Stimulated activated CD4-positive, alpha-beta T cell treated with anti-CD3 and anti-CD28 coated beads, Interleukin-2, amount 100 ng/mL, for 48 hours (primary cell): ENCODE measurements at regions not wholly inside any gene's neighbourhood (a gene's known extent, or its start where the extent isn't known, plus 50 kb on each side); places are given as distances from the start of the nearest gene placed in this dataset.

Experiments used
- DNase-seq, 2 donors: peaks; one replicate each; pipeline ENCODE4 v3.0.0-alpha.2; 2020

- DNase-seq, result no peak
These were observed 259.1 kb upstream of the ARPP21 start for GRCh38 chr3:35380196-35380595.

- DNase-seq, result no peak
These were observed 256.1 kb upstream of the ARPP21 start for GRCh38 chr3:35383216-35383615.

DNA sequence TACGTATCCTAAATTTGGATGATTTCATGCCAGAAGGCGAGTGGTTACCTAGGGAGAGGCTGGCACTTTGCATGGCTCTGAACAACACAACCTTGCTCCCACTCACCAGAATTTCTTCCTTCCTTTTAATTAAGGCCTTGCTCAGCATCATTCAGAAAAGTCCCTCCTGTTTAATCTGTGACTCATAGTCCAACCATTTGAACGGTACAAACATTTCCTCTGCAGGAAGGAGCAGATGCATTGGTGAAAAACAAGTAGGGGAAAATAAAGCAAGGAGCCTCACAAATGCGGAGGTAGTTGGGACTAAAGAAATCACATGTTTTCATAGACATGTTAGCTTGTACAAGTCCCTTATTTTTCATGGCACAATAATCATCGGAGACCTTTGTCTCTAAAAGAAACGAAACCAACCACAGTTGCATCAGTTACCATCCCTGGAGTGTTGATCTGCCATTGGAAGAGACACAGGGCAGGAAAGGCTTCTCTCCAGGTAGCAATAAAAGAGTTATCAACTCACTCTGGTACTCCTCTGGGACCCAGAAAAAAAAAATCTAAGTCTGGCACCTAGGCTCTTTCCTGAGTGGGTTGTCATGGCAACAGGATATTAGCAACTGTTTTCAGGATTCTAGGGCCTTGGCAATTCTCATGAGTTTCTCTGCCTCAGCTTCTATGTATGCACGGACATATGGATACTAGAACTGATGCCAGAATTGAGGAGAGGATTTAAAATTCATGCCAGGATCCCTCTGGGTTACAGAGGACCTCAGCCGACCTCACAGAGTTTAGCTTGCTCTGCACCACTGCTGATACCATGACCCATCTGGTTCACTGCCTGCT lies 255.4 kb upstream of the ARPP21 start:
- no peak for DNase-seq

DNA sequence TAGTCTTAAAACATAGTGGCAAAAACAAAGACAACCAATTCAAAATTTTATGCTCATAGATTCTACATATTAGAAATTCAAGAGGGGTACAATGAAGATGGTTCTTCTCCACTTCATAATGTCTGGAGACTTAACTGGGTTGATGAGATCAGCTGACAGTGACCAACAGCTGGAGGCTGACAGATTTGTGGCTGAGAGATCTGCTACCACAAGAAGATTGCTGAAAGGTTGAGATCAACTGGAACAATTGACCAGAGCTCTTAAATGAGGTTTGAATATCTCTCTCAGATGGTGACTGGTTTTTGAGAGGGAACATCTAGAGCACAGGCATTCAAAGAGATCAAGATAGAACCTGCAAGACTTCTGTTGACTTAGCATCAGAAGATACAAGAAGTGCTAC lies 254.1 kb upstream of the ARPP21 start:
- DNase-seq, result no peak

GRCh38 chr3:35389907-35390306 lies 249.4 kb upstream of the ARPP21 start:
- no peak for DNase-seq

GRCh38 chr3:35392187-35392586 lies 247.1 kb upstream of the ARPP21 start:
- no peak for DNase-seq

- DNase-seq, result no peak
These were observed 245.2 kb upstream of the ARPP21 start for GRCh38 chr3:35393901-35394799.

GRCh38 chr3:35394905-35395304 lies 244.4 kb upstream of the ARPP21 start:
- no peak for DNase-seq

DNA sequence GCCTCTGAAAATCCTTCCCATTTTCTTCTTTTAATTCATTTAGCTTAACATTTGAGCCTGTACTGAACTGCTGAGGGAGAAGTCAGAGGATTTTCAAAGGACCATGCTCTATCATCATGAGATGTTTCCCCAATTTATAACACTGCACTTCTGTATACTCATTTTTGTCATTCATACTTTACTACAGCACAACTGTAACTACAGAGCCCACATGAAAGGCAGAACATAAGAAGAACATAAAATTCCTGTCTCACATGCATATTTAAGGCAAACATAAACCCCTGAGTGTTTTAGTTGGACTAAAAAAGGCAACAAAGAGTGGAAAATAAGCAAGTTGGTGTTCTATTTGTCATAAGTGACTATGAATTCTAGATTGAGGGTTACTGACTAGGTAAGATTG lies 237.7 kb upstream of the ARPP21 start:
- no peak for DNase-seq

DNA sequence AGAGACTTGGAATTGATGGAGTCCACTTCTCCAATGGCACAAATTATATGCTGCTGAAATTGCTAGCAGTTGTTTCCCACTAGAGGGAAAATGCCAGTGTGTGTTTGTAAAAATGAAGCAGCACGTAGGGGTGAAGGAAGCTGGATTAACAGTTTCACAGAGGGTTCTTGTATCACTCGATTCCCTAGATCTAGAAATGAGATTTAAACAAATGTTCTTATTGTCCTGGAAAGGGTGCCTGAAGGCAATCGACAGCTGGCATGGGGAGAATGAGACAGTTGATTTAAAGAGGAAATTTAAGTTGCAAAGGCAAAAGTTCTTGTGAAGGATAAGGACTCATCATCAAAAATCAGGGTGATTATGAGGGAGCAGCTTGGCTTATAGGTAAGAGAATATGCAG lies 234.8 kb upstream of the ARPP21 start:
- DNase-seq, result no peak

GRCh38 chr3:35408882-35409281 lies 230.4 kb upstream of the ARPP21 start:
- DNase-seq, result no peak

GRCh38 chr3:35409991-35410390 lies 229.3 kb upstream of the ARPP21 start:
- no peak for DNase-seq

- no peak for DNase-seq
These were observed 225.8 kb upstream of the ARPP21 start for GRCh38 chr3:35413483-35413882.

DNA sequence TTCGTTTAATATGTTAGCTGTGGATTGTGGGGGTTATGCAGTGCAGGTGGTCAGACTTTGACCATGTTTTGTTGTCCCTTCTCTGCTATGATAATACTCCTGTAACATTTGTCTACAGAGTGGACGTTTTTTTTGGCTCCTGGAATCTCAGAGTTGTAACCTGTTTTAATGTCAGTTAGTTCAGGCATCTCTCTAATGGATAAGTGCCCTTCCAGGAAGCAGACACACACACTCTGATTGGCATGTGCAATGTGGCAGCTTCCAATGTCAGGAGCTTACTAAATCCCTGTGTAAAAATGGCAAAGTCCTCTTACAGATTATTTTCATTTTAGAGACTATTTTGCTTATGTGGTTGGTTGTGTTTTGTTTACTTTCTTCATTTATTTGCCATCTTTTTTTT lies 222.2 kb upstream of the ARPP21 start:
- DNase-seq, result no peak

- DNase-seq, result no peak
These were observed 217.2 kb upstream of the ARPP21 start for GRCh38 chr3:35422101-35422500.

- DNase-seq, result no peak
These were observed 216.3 kb upstream of the ARPP21 start for GRCh38 chr3:35422836-35423601.

- no peak for DNase-seq
These were observed 212.9 kb upstream of the ARPP21 start for GRCh38 chr3:35426366-35426958.

GRCh38 chr3:35437381-35437780 lies 201.9 kb upstream of the ARPP21 start:
- DNase-seq, result no peak

DNA sequence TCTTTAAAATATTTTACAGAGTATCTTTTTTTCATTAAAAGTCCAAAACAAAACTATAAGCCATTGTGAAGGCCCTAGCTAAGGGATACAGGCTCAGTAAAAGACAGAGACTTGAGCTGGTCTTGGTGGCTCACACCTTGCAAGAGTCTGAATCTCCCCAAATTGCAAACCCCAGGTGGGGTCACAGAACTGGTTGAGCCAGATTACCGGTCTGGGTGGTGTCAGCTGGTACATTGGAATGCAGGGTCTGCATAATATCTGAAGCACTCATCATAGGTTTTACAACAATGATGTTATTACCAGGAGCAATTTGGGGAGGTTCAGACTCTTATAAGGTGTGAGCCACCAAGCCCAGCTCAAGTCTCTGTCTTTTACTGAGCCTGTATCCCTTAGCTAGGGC lies 201.2 kb upstream of the ARPP21 start:
- no peak for DNase-seq

DNA sequence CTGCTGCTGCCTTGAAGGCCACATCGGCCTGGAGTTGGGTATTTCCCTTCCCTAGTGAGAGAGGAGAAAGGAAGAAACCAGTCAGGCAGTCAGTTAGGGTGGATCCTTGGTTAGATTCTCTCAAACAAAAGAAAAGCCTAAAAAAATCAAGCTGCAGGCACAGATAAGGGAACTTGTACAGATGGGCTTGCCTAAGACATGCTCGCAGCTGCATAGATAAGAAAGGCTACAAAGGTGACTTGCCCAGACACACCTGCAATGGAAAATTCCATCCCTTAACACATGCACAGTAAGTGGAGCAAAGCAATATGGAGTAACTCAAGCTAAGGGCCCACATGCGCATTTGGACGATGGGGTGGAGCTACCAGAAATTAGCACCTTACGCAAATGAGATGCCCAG lies 199.7 kb upstream of the ARPP21 start:
- DNase-seq, result no peak

DNA sequence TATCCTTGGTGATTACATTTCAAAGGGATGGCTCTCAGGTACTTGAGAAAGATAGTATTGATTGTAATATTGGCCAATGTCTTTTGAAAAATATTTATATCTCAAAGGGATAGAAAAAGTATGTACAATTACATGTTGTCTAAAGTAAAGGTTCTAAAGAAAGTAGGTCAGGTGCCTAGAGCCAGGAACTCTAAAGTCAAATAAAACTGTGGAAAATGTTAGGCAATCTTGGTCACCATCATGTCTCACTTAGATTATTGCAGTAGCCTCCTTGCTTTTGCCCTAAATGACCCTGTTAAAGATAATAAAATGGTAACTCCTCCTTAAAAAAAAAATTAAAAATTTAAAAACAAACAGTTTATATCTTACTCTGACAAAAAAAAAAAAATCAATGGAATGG lies 198.5 kb upstream of the ARPP21 start:
- DNase-seq, result no peak

DNA sequence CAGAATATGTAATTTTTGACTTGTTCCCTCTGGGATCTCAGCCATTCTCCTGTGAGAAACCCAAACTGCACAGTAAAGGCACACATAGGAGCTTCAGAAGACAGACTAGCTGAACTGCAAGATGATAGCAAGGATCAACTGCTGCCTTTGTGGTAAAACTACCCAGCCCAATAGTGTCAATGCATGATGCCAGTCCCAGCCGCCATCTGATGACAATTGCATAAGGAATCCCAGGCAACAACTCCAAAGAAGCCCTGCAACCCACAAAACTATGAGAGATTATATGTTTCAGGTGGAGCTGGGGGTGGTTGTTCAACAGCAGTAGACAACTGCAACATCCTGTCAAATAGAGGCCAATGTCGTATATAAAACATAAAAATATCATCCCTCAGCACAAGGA lies 192.4 kb upstream of the ARPP21 start:
- DNase-seq, result no peak

- no peak for DNase-seq
These were observed 191.2 kb upstream of the ARPP21 start for GRCh38 chr3:35448121-35448520.
